Upper lobe of left lung (tissue), 4 donors: ENCODE measurements at regions not wholly inside any gene's neighbourhood (a gene's known extent, or its start where the extent isn't known, plus 50 kb on each side); places are given as distances from the start of the nearest gene placed in this dataset.

ENCODE experiments used
- CTCF ChIP-seq, 6 experiments: fragments of 450-650 bp in 4 of 6; fragments of 200-600 bp in 2 of 6; sonication (generic) in 2 of 6; IDR thresholded peaks; one replicate each; pipeline ENCODE4 v1.5.1; 2016 to 2019; ENCODE audit warnings: antibody characterized with exemption in 6 of 6
- EP300 ChIP-seq, 4 donors: sonication (generic); formaldehyde crosslinking; IDR thresholded peaks; one replicate each; pipeline ENCODE4 v1.5.1; 2017; ENCODE audit warnings: antibody characterized with exemption in 4 of 4, control low read depth in 2 of 4
- POLR2A ChIP-seq, 4 donors: fragments of 450-650 bp; IDR thresholded peaks; one replicate each; pipeline ENCODE4 v1.5.1; 2016 to 2017; ENCODE audit warnings: antibody characterized with exemption in 4 of 4, mild to moderate bottlenecking in 2 of 4

DNA sequence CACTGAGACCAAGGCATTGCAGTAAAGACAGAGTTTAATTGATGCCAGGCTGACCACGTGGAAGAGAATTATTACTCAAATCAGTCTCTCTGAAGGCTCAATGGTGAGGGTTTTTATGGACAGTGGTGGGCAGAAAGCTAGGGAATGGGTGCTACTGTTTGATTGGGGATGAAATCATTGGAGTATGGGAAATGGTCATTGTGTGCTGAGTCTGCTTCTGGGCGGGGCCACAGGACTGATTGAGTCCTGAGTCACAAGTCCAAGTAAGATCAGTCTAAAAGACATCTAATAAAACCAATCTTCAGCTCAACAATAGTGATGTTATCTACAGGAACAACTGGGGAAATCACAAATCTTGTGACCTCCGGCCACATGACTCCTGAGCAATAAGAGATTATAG, 868.4 kb downstream of the SORCS3 start:
- TF ChIP-seq CTCF (IDR thresholded peaks at IDR 0.05) (no peak), EP300 (IDR thresholded peaks at IDR 0.05) (no peak), POLR2A (IDR thresholded peaks at IDR 0.05) (no peak)
